PC-3 (cell line): ENCODE measurements at regions not wholly inside any gene's neighbourhood (a gene's known extent, or its start where the extent isn't known, plus 50 kb on each side); places are given as distances from the start of the nearest gene placed in this dataset.

Experiments used
- ATAC-seq: fragments of 200-7000 bp; cut with Tn5 transposase; 2 replicates; pipeline ENCODE4 v1.9.1; 2020; ENCODE audit warnings: mild to moderate bottlenecking, moderate library complexity
- BruUV-seq: library from RNA; stranded (reverse); fragments of 400-500 nt; replicated peaks from 2 replicates; lab custom pipeline; 2021; lab: Mats Ljungman, UMichigan
- CTCF ChIA-PET: fragments of 300-600 bp; sonication (Branson Sonifier 250); formaldehyde crosslinking; loops from one replicate; lab custom pipeline; 2022; ENCODE audit warnings: antibody characterized with exemption; lab: Charles Lee
- POLR2A ChIA-PET: fragments of 300-600 bp; sonication (Branson Sonifier 250); formaldehyde crosslinking; loops from one replicate; lab custom pipeline; 2022; ENCODE audit warnings: antibody characterized with exemption; ENCODE audit not compliant: unreplicated experiment; lab: Charles Lee
- DNase-seq: peaks from one replicate; pipeline ENCODE4 v3.0.0-alpha.2; 2015
- H2AFZ ChIP-seq: fragments of 300-600 bp; sonication (generic); 2 replicates; pipeline ENCODE4 v1.6.0; 2016; ENCODE audit warnings: antibody characterized with exemption, low read length
- H3F3A ChIP-seq: fragments of 300-600 bp; sonication (generic); one replicate; pipeline ENCODE4 v1.6.0; 2017; ENCODE audit warnings: antibody characterized with exemption, low read length, control low read depth, mild to moderate bottlenecking; ENCODE audit not compliant: unreplicated experiment
- H3K27ac ChIP-seq: fragments of 300-600 bp; sonication (generic); 2 replicates; pipeline ENCODE4 v1.5.1; 2016; ENCODE audit warnings: mild to moderate bottlenecking, low read length
- H3K27me3 ChIP-seq: fragments of 300-600 bp; sonication (generic); 2 replicates; pipeline ENCODE4 v1.6.1; 2016; ENCODE audit warnings: low read length, mixed read lengths
- H3K36me3 ChIP-seq: fragments of 300-600 bp; sonication (generic); 2 replicates; pipeline ENCODE4 v1.6.1; 2016; ENCODE audit warnings: low read depth, mixed run types, low read length, mixed read lengths
- H3K4me1 ChIP-seq: fragments of 300-600 bp; sonication (generic); 2 replicates; pipeline ENCODE4 v1.5.1; 2016; ENCODE audit warnings: low read length; ENCODE audit not compliant: insufficient read depth
- H3K4me2 ChIP-seq: fragments of 300-600 bp; sonication (generic); 2 replicates; pipeline ENCODE4 v1.6.0; 2016; ENCODE audit warnings: low read length
- H3K4me3 ChIP-seq: fragments of 300-600 bp; sonication (generic); 2 replicates; pipeline ENCODE4 v1.5.1; 2016; ENCODE audit warnings: mild to moderate bottlenecking, low read length, mixed read lengths
- H3K79me2 ChIP-seq: fragments of 300-600 bp; sonication (generic); 2 replicates; pipeline ENCODE4 v1.6.1; 2017; ENCODE audit warnings: low read length, mixed read lengths
- H3K9ac ChIP-seq: fragments of 300-600 bp; sonication (generic); 2 replicates; pipeline ENCODE4 v1.6.0; 2016; ENCODE audit warnings: mild to moderate bottlenecking, low read length
- H3K9me2 ChIP-seq: fragments of 300-600 bp; sonication (generic); replicated peaks from 2 replicates; pipeline ENCODE4 v1.6.1; 2016; ENCODE audit warnings: mixed run types, low read length, mixed read lengths
- H3K9me3 ChIP-seq: fragments of 300-600 bp; sonication (generic); 2 replicates; pipeline ENCODE4 v1.6.1; 2016; ENCODE audit warnings: low read length, mixed read lengths
- H4K20me1 ChIP-seq: fragments of 300-600 bp; sonication (generic); 2 replicates; pipeline ENCODE4 v1.6.1; 2016; ENCODE audit warnings: low read length, mixed read lengths
- CTCF ChIP-seq: fragments of 300-600 bp; sonication (generic); conservative IDR thresholded peaks from 2 replicates; pipeline ENCODE4 v1.5.1; 2017; ENCODE audit warnings: antibody characterized with exemption, low read depth, mild to moderate bottlenecking, low read length
- EZH2 ChIP-seq: fragments of 300-600 bp; sonication (generic); IDR thresholded peaks from one replicate; pipeline ENCODE4 v1.6.1; 2017; ENCODE audit warnings: antibody characterized with exemption, mild to moderate bottlenecking, low read length; ENCODE audit not compliant: unreplicated experiment
- EZH2phosphoT487 ChIP-seq: fragments of 300-600 bp; sonication (generic); IDR thresholded peaks from 2 replicates; pipeline ENCODE4 v1.6.1; 2018; ENCODE audit warnings: mild to moderate bottlenecking, antibody characterized with exemption, low read length, borderline replicate concordance
- intact Hi-C: fragments of 100-400 bp; cut with micrococcal nuclease; formaldehyde crosslinking; loops from 2 replicates; pipeline ENCODE4 v1.9.0; 2023

- no peaks in the 10 kb centered on the region for H3F3A ChIP-seq
- no peak overlapping the region for H3K4me2 ChIP-seq
- H2AFZ ChIP-seq: no peak overlapping the region
- H3K4me3 ChIP-seq: no peak overlapping the region
- no peak for ATAC-seq
- ChIA-PET CTCF (no interaction called here), POLR2A (no interaction called here)
- no peaks in the 10 kb centered on the region for H3K4me1 ChIP-seq
- no peaks in the 10 kb centered on the region for H3K36me3 ChIP-seq
- H3K27me3 ChIP-seq: no peaks in the 10 kb centered on the region
- H4K20me1 ChIP-seq: no peaks in the 10 kb centered on the region
- H3K9me2 ChIP-seq: no peaks in the 10 kb centered on the region
- intact Hi-C loops: no loop called here
- H3K79me2 ChIP-seq: no peaks in the 10 kb centered on the region
- H3K9me3 ChIP-seq: peaks cover 6% of the 10 kb centered on the region; the same call in 1 of the 2 replicates
- no peak overlapping the region for H3K27ac ChIP-seq
- H3K9ac ChIP-seq: no peak overlapping the region
- BruUV-seq: no TSS peak
- no peak for DNase-seq
- no peak for TF ChIP-seq EZH2
- TF ChIP-seq EZH2phosphoT487: no peak
- TF ChIP-seq CTCF: no peak
Observed at GRCh38 chr5:27474395-27474794, 436.0 kb upstream of the CDH9 start.

GRCh38 chr5:27474047-27474309, 435.6 kb upstream of the CDH9 start:
- no peaks in the 10 kb centered on the region for H3K36me3 ChIP-seq
- POLR2A ChIA-PET: no interaction called here
- no peak for TF ChIP-seq CTCF
- TF ChIP-seq EZH2: no peak
- TF ChIP-seq EZH2phosphoT487: no peak
- no peaks in the 10 kb centered on the region for H4K20me1 ChIP-seq
- CTCF ChIA-PET: no interaction called here
- no peak overlapping the region for H3K27ac ChIP-seq
- H2AFZ ChIP-seq: no peak overlapping the region
- H3F3A ChIP-seq: no peaks in the 10 kb centered on the region
- DNase-seq: no peak
- H3K9ac ChIP-seq: no peak overlapping the region
- ATAC-seq: no peak
- H3K79me2 ChIP-seq: no peaks in the 10 kb centered on the region
- no peaks in the 10 kb centered on the region for H3K27me3 ChIP-seq
- H3K9me3 ChIP-seq: peaks cover 6% of the 10 kb centered on the region; the same call in 1 of the 2 replicates
- H3K4me1 ChIP-seq: no peaks in the 10 kb centered on the region
- intact Hi-C loops: no loop called here
- H3K4me3 ChIP-seq: no peak overlapping the region
- no peak overlapping the region for H3K4me2 ChIP-seq
- no peaks in the 10 kb centered on the region for H3K9me2 ChIP-seq
- BruUV-seq: no TSS peak

- peaks cover 6% of the 10 kb centered on the region; the same call in 1 of the 2 replicates for H3K9me3 ChIP-seq
- no peaks in the 10 kb centered on the region for H3K9me2 ChIP-seq
- H3K4me3 ChIP-seq: no peak overlapping the region
- no peaks in the 10 kb centered on the region for H3K36me3 ChIP-seq
- no peaks in the 10 kb centered on the region for H4K20me1 ChIP-seq
- no peak overlapping the region for H3K27ac ChIP-seq
- ChIA-PET POLR2A (no interaction called here), CTCF (no interaction called here)
- no peaks in the 10 kb centered on the region for H3K27me3 ChIP-seq
- no peak overlapping the region for H2AFZ ChIP-seq
- no peaks in the 10 kb centered on the region for H3F3A ChIP-seq
- no peak for ATAC-seq
- no peak overlapping the region for H3K9ac ChIP-seq
- no TSS peak for BruUV-seq
- no peaks in the 10 kb centered on the region for H3K79me2 ChIP-seq
- no peak overlapping the region for H3K4me2 ChIP-seq
- no peak for DNase-seq
- H3K4me1 ChIP-seq: no peaks in the 10 kb centered on the region
- TF ChIP-seq EZH2: no peak
- TF ChIP-seq EZH2phosphoT487: no peak
- no peak for TF ChIP-seq CTCF
- intact Hi-C loops: no loop called here
Observed at GRCh38 chr5:27473307-27474046, 435.1 kb upstream of the CDH9 start.
